ENCODE measurements at regions not wholly inside any gene's neighbourhood (a gene's known extent, or its start where the extent isn't known, plus 50 kb on each side); places are given as distances from the start of the nearest gene placed in this dataset.
"Not testable (repeated sequence)": the region's sequence is repeated elsewhere in the genome, so short reads cannot be mapped to it uniquely, and the experiment has no call there.

DNA sequence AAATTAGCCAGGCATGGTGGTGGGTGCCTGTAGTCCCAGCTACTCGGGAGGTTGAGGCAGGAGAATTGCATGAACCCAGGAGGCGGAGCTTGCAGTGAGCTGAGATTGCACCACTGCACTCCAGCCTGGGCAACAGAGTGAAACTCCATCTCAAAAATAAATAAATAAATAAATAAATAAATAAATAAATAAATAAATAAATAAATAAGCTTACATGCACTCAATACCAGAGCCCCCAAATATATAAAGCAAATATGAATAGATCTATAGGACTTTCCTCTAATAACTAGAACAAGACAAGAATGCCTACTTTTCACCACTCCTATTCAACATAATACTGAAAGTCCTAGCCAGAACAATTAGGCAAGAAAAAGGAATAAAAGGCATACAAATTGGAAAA lies 147.5 kb upstream of the SOX6 start:
- not testable (repeated sequence) for H3K27ac ChIP-seq (ENCODE audit: low read length); DNase-seq; H3K27me3 ChIP-seq (ENCODE audit: control insufficient read depth, insufficient read depth, low read length); H3K36me3 ChIP-seq (ENCODE audit: control insufficient read depth, insufficient read depth, low read length); H3K4me3 ChIP-seq (ENCODE audit: low read length); H3K4me1 ChIP-seq (ENCODE audit: control insufficient read depth, insufficient read depth, low read length)
- H3K9me3 ChIP-seq (replicated peaks; ENCODE audit: control insufficient read depth, low read depth, low read length), result peaks cover 18% of the 10 kb centered on the region
- WGBS (ENCODE audit: insufficient coverage), result no CpG with 5 or more reads among the region's 2 CpGs

DNA sequence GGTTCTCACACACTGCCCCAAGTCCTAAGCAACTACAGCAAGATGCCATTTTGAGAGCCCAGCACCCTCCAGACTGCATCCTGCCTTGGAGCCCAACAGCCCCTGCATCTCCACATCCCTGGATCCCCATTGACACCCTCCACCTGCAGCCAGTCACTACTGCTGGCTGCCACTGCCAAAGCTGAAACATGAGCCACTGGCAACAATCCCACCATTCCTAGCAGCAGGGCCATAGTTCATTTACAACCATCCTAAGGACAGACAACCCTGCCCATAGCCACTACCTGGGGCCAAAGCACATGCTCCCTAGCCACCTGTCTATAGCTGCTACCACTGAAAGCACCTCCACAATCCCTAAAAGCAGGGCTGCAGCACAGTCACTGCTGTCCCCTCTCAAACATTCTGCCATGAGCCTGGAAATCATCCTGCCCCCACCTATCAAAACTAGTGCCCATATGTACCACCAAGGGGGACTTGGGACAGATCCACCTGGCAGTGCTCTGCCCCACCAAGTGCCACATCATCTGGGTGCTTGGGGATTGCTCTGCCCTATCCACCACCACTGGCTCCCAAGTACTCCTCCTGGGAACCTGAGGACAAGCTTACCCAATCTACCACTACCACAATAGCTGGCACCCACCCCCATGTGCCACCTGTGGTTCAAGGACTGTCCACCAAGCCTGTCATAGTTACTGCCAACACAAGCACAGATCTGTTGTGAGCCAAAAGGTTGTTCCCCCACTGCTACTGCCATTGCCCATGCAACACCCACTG lies 138.8 kb upstream of the SOX6 start:
- peaks cover 4% of the 10 kb centered on the region for H3K9me3 ChIP-seq (replicated peaks; ENCODE audit: control insufficient read depth, low read depth, low read length)
- no peaks in the 10 kb centered on the region for H3K27me3 ChIP-seq (ENCODE audit: control insufficient read depth, insufficient read depth, low read length)
- no peaks in the 10 kb centered on the region for H3K4me1 ChIP-seq (ENCODE audit: control insufficient read depth, insufficient read depth, low read length)
- no peak overlapping the region for H3K27ac ChIP-seq (ENCODE audit: low read length)
- H3K36me3 ChIP-seq (ENCODE audit: control insufficient read depth, insufficient read depth, low read length), result no peaks in the 10 kb centered on the region
- no peak overlapping the region for H3K4me3 ChIP-seq (ENCODE audit: low read length)
- DNase-seq, result peak; percentile 7

DNA sequence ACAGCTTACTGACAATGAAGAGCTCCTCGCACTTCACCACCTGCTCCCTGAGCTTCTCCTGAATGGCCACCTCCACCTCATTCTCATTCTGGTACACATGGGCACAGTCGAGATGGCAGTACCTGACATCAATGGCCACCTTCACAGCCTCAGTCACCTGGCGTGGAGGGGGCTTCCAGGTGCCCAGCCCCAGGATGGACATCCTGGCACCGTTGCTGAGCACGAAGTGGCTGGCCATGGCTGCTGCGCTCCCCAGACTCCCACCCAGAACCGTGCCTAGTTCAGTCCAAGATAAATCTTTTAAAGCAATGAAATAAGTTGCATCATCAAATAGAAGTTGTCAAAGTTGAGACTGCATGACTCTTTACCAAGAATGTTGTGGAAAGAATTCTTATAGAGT lies 128.1 kb upstream of the SOX6 start:
- no peaks in the 10 kb centered on the region for H3K9me3 ChIP-seq (replicated peaks; ENCODE audit: control insufficient read depth, low read depth, low read length)
- no peak for DNase-seq
- no peaks in the 10 kb centered on the region for H3K27me3 ChIP-seq (ENCODE audit: control insufficient read depth, insufficient read depth, low read length)
- H3K27ac ChIP-seq (ENCODE audit: low read length), result no peak overlapping the region
- H3K4me1 ChIP-seq (ENCODE audit: control insufficient read depth, insufficient read depth, low read length), result no peaks in the 10 kb centered on the region
- 82% methylated on average over 3 of the region's 7 CpGs for WGBS (ENCODE audit: insufficient coverage)
- H3K4me3 ChIP-seq (ENCODE audit: low read length), result no peak overlapping the region
- no peaks in the 10 kb centered on the region for H3K36me3 ChIP-seq (ENCODE audit: control insufficient read depth, insufficient read depth, low read length)

DNA sequence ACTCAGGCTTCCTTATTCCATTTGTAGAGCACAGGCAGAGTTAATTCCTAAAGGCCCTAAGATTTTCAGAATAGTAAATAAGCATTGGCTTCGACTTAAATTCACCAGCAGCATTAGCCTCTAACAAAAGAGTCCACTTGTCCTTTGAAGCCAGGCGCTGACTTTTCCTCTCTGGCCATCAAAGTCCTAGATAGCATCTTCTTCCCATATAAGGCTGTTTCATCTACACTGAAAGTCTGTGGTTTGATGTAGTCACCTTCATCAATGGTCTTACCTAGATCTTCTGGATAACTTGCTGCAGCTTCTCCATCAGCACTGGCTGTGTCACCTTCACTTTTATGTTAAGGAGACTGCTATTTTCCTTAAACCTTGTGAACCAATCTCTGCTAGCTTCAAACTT lies 118.3 kb upstream of the SOX6 start:
- H3K4me3 ChIP-seq (ENCODE audit: low read length), result no peak overlapping the region
- WGBS (ENCODE audit: insufficient coverage), result 100% methylated on average over 1 of the region's 2 CpGs
- DNase-seq, result no peak
- H3K4me1 ChIP-seq (ENCODE audit: control insufficient read depth, insufficient read depth, low read length), result no peaks in the 10 kb centered on the region
- no peaks in the 10 kb centered on the region for H3K9me3 ChIP-seq (replicated peaks; ENCODE audit: control insufficient read depth, low read depth, low read length)
- H3K27ac ChIP-seq (ENCODE audit: low read length), result no peak overlapping the region
- no peaks in the 10 kb centered on the region for H3K36me3 ChIP-seq (ENCODE audit: control insufficient read depth, insufficient read depth, low read length)
- no peaks in the 10 kb centered on the region for H3K27me3 ChIP-seq (ENCODE audit: control insufficient read depth, insufficient read depth, low read length)

DNA sequence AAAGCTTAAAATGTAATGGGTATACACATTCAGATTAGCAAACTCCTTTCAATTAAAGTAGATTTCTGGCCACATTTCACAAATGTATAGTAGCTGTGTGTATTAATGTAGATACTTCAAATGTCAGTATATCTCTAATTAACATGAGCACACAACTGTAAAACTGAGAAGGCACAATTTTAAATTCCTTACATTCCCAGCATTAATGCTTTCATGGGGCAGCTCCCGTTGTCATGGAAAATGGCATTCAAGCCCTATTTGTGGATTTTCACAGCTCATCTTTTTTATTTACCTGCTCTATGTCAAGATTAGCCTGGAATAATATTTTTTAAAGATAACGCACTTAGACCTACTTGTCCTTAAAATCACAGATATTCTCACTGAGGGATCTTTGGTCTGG lies 113.6 kb upstream of the SOX6 start:
- peak; percentile 16 for DNase-seq
- Histone ChIP-seq H3K9me3 (replicated peaks; ENCODE audit: control insufficient read depth, low read depth, low read length) (no peaks in the 10 kb centered on the region), H3K27ac (ENCODE audit: low read length) (no peak overlapping the region), H3K27me3 (ENCODE audit: control insufficient read depth, insufficient read depth, low read length) (no peaks in the 10 kb centered on the region), H3K36me3 (ENCODE audit: control insufficient read depth, insufficient read depth, low read length) (no peaks in the 10 kb centered on the region), H3K4me1 (ENCODE audit: control insufficient read depth, insufficient read depth, low read length) (no peaks in the 10 kb centered on the region), H3K4me3 (ENCODE audit: low read length) (no peak overlapping the region)
- WGBS (ENCODE audit: insufficient coverage), result 40% methylated on average over 1 of the region's 2 CpGs

DNA sequence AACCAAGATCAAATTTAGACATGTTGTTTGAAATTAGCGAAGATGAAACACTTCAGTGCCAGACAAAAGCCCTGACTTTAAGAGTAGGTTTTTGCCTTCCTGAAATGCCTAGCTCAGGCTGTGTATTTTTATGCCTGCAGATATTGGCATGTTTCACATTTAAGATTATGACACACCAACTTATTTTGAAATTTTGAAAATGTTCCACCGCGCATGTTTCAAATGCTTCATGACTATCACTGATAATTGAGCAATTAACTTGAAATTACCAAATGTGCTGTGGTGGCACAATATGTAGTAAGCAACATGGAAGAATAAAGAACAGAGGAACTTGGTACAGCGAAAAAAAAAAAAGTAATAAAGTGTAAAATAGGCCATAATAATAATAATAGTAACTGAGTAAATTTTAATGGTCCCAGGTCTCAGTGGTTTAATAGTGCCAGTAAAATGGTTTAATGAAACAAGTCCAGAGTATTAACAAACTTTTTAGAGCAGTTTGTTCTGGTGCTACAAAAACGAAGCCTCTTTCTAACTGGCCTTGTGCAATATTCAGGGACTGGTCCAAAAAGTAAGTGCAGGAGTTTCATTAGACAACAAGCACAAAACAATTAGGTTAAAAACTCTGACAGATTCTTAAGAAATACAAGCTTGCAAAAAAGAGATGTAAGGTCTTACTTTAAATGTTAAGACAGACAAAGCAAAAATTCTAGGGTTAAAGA lies 112.5 kb upstream of the SOX6 start:
- no CpG with 5 or more reads among the region's 5 CpGs for WGBS (ENCODE audit: insufficient coverage)
- Histone ChIP-seq H3K27ac (ENCODE audit: low read length) (no peak overlapping the region), H3K4me3 (ENCODE audit: low read length) (no peak overlapping the region), H3K4me1 (ENCODE audit: control insufficient read depth, insufficient read depth, low read length) (no peaks in the 10 kb centered on the region), H3K36me3 (ENCODE audit: control insufficient read depth, insufficient read depth, low read length) (no peaks in the 10 kb centered on the region), H3K27me3 (ENCODE audit: control insufficient read depth, insufficient read depth, low read length) (no peaks in the 10 kb centered on the region), H3K9me3 (replicated peaks; ENCODE audit: control insufficient read depth, low read depth, low read length) (no peaks in the 10 kb centered on the region)
- no peak for DNase-seq

DNA sequence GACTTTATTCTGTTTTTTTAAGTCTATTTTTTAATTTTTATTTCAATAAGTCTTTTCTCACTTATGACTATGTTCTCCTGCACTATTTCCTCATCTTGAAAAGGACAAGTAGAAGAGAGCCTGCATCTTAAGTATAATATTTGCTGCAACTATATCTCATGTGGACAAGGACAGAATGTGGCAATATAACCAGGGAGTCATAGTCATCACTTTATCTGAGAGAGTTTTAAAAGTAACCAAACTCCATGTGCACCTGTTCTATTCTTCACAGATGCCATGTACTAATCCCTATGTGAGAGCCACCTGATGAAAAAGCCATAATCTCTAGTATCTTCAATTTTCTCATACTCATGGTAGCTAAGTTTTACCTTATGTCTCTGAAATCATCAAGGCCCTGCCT lies 104.2 kb upstream of the SOX6 start:
- H3K4me1 ChIP-seq (ENCODE audit: control insufficient read depth, insufficient read depth, low read length), result no peaks in the 10 kb centered on the region
- no peaks in the 10 kb centered on the region for H3K36me3 ChIP-seq (ENCODE audit: control insufficient read depth, insufficient read depth, low read length)
- H3K4me3 ChIP-seq (ENCODE audit: low read length), result no peak overlapping the region
- H3K27me3 ChIP-seq (ENCODE audit: control insufficient read depth, insufficient read depth, low read length), result no peaks in the 10 kb centered on the region
- H3K9me3 ChIP-seq (replicated peaks; ENCODE audit: control insufficient read depth, low read depth, low read length), result no peaks in the 10 kb centered on the region
- H3K27ac ChIP-seq (ENCODE audit: low read length), result no peak overlapping the region
- DNase-seq, result no peak

DNA sequence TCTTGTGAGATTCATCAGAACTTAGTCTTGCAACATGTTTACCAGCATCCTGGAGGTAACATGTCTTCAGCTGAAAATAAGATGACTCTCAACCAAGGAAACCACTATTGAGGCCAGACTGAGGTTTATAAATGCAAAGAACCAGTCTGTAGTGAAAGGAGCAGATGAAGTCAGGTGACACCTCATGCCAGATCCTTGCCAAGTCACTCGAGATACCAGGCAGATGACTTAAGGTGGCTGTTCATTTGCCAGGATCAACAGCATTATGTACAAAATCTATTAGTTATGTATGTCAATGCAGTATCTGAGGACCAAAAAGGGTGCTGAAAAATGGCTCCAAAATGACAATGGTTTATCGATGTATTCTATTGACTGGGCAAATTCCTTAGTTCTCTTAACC lies 100.0 kb upstream of the SOX6 start:
- no peaks in the 10 kb centered on the region for H3K36me3 ChIP-seq (ENCODE audit: control insufficient read depth, insufficient read depth, low read length)
- H3K9me3 ChIP-seq (replicated peaks; ENCODE audit: control insufficient read depth, low read depth, low read length), result no peaks in the 10 kb centered on the region
- no peaks in the 10 kb centered on the region for H3K27me3 ChIP-seq (ENCODE audit: control insufficient read depth, insufficient read depth, low read length)
- WGBS (ENCODE audit: insufficient coverage), result no CpG with 5 or more reads among the region's 2 CpGs
- no peak overlapping the region for H3K27ac ChIP-seq (ENCODE audit: low read length)
- DNase-seq, result no peak
- H3K4me1 ChIP-seq (ENCODE audit: control insufficient read depth, insufficient read depth, low read length), result no peaks in the 10 kb centered on the region
- H3K4me3 ChIP-seq (ENCODE audit: low read length), result no peak overlapping the region

DNA sequence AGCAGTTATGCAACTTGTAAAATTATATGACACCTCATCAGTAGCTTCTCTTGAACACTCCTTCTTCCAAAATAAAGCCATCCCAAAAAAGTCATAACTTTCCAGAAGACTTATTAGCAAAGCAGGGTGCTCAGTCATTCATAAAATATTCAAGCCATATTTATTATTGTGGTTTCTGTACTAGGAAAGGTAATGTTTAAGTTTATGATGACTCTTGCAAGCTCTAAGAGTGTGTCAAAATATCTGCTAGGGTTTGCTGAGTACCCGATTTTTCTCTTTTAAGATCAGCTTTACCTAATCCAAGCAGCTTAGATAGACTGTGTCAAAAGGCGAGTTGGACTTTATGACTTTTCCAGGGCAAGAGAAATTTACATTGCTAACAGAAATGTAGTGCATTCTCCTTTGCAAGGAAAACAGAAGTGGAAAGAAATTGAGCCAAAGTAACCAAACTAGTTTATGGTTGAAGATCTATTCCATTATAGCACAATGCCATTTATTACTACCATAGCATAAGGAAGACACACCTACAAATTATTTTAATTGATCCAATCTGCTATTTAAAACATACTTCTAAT lies 98.0 kb upstream of the SOX6 start:
- peak; percentile 65 for DNase-seq
- no peaks in the 10 kb centered on the region for H3K27me3 ChIP-seq (ENCODE audit: control insufficient read depth, insufficient read depth, low read length)
- no peaks in the 10 kb centered on the region for H3K4me1 ChIP-seq (ENCODE audit: control insufficient read depth, insufficient read depth, low read length)
- H3K27ac ChIP-seq (ENCODE audit: low read length), result no peak overlapping the region
- H3K36me3 ChIP-seq (ENCODE audit: control insufficient read depth, insufficient read depth, low read length), result no peaks in the 10 kb centered on the region
- no peak overlapping the region for H3K4me3 ChIP-seq (ENCODE audit: low read length)
- WGBS (ENCODE audit: insufficient coverage), result no CpG with 5 or more reads among the region's 2 CpGs
- no peaks in the 10 kb centered on the region for H3K9me3 ChIP-seq (replicated peaks; ENCODE audit: control insufficient read depth, low read depth, low read length)

DNA sequence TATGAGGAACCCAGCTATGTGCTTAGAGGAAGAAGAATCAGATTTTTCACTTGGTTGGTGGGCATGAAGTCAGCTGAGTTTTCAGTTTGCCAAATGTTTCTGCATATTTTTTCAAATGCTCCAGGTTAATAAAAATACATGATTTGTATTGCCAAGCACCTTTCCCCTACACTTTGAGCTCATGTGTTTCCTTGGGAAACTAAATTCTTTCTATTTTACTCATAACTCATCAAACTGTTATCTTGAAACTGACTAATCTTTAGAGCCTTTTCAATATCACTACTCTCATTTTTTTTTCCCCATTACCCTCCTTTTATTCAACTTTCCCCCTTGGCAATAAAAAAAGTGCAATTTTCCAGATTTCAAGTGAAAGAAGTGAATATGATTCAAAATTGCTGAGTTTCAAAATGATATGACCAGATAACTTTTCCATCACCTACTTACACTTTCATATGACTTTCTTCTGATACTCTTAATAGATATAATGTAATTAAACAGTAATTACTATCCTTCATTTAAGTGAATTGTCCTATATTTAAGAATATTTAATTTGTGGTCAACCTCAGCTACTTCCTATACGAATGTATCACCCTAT lies 91.9 kb upstream of the SOX6 start:
- WGBS (ENCODE audit: insufficient coverage), result no CpG with 5 or more reads among the region's 1 CpG
- H3K4me3 ChIP-seq (ENCODE audit: low read length), result no peak overlapping the region
- H3K4me1 ChIP-seq (ENCODE audit: control insufficient read depth, insufficient read depth, low read length), result no peaks in the 10 kb centered on the region
- no peak for DNase-seq
- H3K36me3 ChIP-seq (ENCODE audit: control insufficient read depth, insufficient read depth, low read length), result no peaks in the 10 kb centered on the region
- no peaks in the 10 kb centered on the region for H3K9me3 ChIP-seq (replicated peaks; ENCODE audit: control insufficient read depth, low read depth, low read length)
- H3K27me3 ChIP-seq (ENCODE audit: control insufficient read depth, insufficient read depth, low read length), result no peaks in the 10 kb centered on the region
- H3K27ac ChIP-seq (ENCODE audit: low read length), result no peak overlapping the region

Data from muscle of leg (tissue), 3 donors.